GM21515 (cell line): ENCODE measurements at regions not wholly inside any gene's neighbourhood (a gene's known extent, or its start where the extent isn't known, plus 50 kb on each side); places are given as distances from the start of the nearest gene placed in this dataset.

Source experiments
- ATAC-seq: cut with Tn5 transposase; IDR thresholded peaks from one replicate; pipeline ENCODE4 v1.9.1; 2021; ENCODE audit not compliant: unreplicated experiment

GRCh38 chr12:24724814-24725213 lies 224.1 kb downstream of the BCAT1 start:
- no peak for ATAC-seq

- no peak for ATAC-seq
Measured at GRCh38 chr12:24723759-24724158, 225.1 kb downstream of the BCAT1 start.

- no peak for ATAC-seq
Measured at GRCh38 chr12:24721191-24721590, 227.7 kb downstream of the BCAT1 start.

- ATAC-seq, result peak; percentile 69
Measured at GRCh38 chr12:24719293-24719721, 229.6 kb downstream of the BCAT1 start.

GRCh38 chr12:24718617-24719016 lies 230.3 kb downstream of the BCAT1 start:
- ATAC-seq, result no peak

GRCh38 chr12:24714237-24714636 lies 234.7 kb downstream of the BCAT1 start:
- ATAC-seq, result no peak

- ATAC-seq, result no peak
Measured at GRCh38 chr12:24711056-24712008, 237.6 kb downstream of the BCAT1 start.

- no peak for ATAC-seq
Measured at GRCh38 chr12:24709216-24709615, 239.7 kb downstream of the BCAT1 start.

- ATAC-seq, result no peak
Measured at GRCh38 chr12:24708718-24709117, 240.2 kb downstream of the BCAT1 start.

GRCh38 chr12:24708043-24708442 lies 240.9 kb downstream of the BCAT1 start:
- ATAC-seq, result no peak

GRCh38 chr12:24707334-24707733 lies 241.6 kb downstream of the BCAT1 start:
- ATAC-seq, result no peak

GRCh38 chr12:24705741-24706358 lies 243.1 kb downstream of the BCAT1 start:
- peak; percentile 99 for ATAC-seq

- no peak for ATAC-seq
Measured at GRCh38 chr12:24705216-24705615, 243.7 kb downstream of the BCAT1 start.

- no peak for ATAC-seq
Measured at GRCh38 chr12:24701343-24701742, 247.6 kb downstream of the BCAT1 start.

GRCh38 chr12:24698972-24699371 lies 249.9 kb downstream of the BCAT1 start:
- ATAC-seq, result no peak

- ATAC-seq, result no peak
Measured at GRCh38 chr12:24697769-24698168, 251.1 kb downstream of the BCAT1 start.

- ATAC-seq, result no peak
Measured at GRCh38 chr12:24697295-24697694, 251.6 kb downstream of the BCAT1 start.

GRCh38 chr12:24696800-24697199 lies 252.1 kb downstream of the BCAT1 start:
- ATAC-seq, result no peak

GRCh38 chr12:24695657-24696329 lies 253.1 kb downstream of the BCAT1 start:
- no peak for ATAC-seq

GRCh38 chr12:24695103-24695502 lies 253.8 kb downstream of the BCAT1 start:
- no peak for ATAC-seq

GRCh38 chr12:24688601-24689000 lies 260.3 kb downstream of the BCAT1 start:
- ATAC-seq, result no peak

- ATAC-seq, result no peak
Measured at GRCh38 chr12:24681570-24681969, 267.3 kb downstream of the BCAT1 start.
